Astrocyte (in vitro differentiated cells and primary cell): ENCODE measurements at regions not wholly inside any gene's neighbourhood (a gene's known extent, or its start where the extent isn't known, plus 50 kb on each side); places are given as distances from the start of the nearest gene placed in this dataset.

Experiments
- CTCF ChIP-seq: IDR thresholded peaks from 2 replicates; pipeline ENCODE4 v1.5.1; 2011; ENCODE audit warnings: low read depth, mild to moderate bottlenecking, inconsistent platforms, low read length, moderate library complexity; ENCODE audit not compliant: insufficient read depth
- EZH2 ChIP-seq: IDR thresholded peaks from 2 replicates; pipeline ENCODE4 v1.6.1; 2012; ENCODE audit warnings: mild to moderate bottlenecking, low read length, inconsistent platforms; ENCODE audit not compliant: insufficient read depth

- TF ChIP-seq CTCF (no peak), EZH2 (no peak)
Observed at GRCh38 chr2:57434441-57434840, 612.2 kb upstream of the VRK2 start.
